ENCODE measurements at regions not wholly inside any gene's neighbourhood (a gene's known extent, or its start where the extent isn't known, plus 50 kb on each side); places are given as distances from the start of the nearest gene placed in this dataset.

GRCh38 chr1:80582980-80583379, 1217.8 kb upstream of the ADGRL2 start:
- no peak overlapping the region for H3K27ac ChIP-seq
- intact Hi-C loops (cut with DNase I) = no loop called here
- H3K9me3 ChIP-seq = peaks cover 0 to 9% (median 0%) of the 10 kb centered on the region in 3 donors
- H3K4me1 ChIP-seq = no peaks in the 10 kb centered on the region
- TF ChIP-seq, protein P1, sequence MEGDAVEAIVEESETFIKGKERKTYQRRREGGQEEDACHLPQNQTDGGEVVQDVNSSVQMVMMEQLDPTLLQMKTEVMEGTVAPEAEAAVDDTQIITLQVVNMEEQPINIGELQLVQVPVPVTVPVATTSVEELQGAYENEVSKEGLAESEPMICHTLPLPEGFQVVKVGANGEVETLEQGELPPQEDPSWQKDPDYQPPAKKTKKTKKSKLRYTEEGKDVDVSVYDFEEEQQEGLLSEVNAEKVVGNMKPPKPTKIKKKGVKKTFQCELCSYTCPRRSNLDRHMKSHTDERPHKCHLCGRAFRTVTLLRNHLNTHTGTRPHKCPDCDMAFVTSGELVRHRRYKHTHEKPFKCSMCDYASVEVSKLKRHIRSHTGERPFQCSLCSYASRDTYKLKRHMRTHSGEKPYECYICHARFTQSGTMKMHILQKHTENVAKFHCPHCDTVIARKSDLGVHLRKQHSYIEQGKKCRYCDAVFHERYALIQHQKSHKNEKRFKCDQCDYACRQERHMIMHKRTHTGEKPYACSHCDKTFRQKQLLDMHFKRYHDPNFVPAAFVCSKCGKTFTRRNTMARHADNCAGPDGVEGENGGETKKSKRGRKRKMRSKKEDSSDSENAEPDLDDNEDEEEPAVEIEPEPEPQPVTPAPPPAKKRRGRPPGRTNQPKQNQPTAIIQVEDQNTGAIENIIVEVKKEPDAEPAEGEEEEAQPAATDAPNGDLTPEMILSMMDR (IDR thresholded peaks at IDR 0.05) = no peak
- no peak for TF ChIP-seq POLR2A (IDR thresholded peaks at IDR 0.05)
- no peak overlapping the region for H3K4me3 ChIP-seq
- no peaks in the 10 kb centered on the region for H3K27me3 ChIP-seq
- WGBS, 2 donors = 46 to 51% methylated on average over 4 of the region's 4 CpGs
- DNase-seq = no peak
- H3K36me3 ChIP-seq = no peaks in the 10 kb centered on the region

- no peaks in the 10 kb centered on the region for H3K36me3 ChIP-seq
- H3K27ac ChIP-seq = no peak overlapping the region
- H3K27me3 ChIP-seq = no peaks in the 10 kb centered on the region
- no peak for DNase-seq
- whole genome bisulfite sequencing, 2 donors = 74 to 78% methylated on average over 1 of the region's 1 CpG
- intact Hi-C loops (cut with DNase I) = no loop called here
- no peak for TF ChIP-seq POLR2A (IDR thresholded peaks at IDR 0.05)
- TF ChIP-seq, protein P1 (IDR thresholded peaks at IDR 0.05) = no peak
- peaks cover 0 to 9% (median 0%) of the 10 kb centered on the region in 3 donors for H3K9me3 ChIP-seq
- no peaks in the 10 kb centered on the region for H3K4me1 ChIP-seq
- no peak overlapping the region for H3K4me3 ChIP-seq
These were observed 1221.7 kb upstream of the ADGRL2 start for GRCh38 chr1:80579055-80579454.

GRCh38 chr1:80566867-80567266, 1233.9 kb upstream of the ADGRL2 start:
- intact Hi-C loops (cut with DNase I) = no loop called here
- Histone ChIP-seq H3K27me3 (no peaks in the 10 kb centered on the region), H3K4me3 (no peak overlapping the region), H3K36me3 (no peaks in the 10 kb centered on the region), H3K27ac (no peak overlapping the region), H3K4me1 (no peaks in the 10 kb centered on the region), H3K9me3 (no peaks in the 10 kb centered on the region)
- no peak for DNase-seq
- TF ChIP-seq, protein P1 (IDR thresholded peaks at IDR 0.05) = no peak
- no peak for TF ChIP-seq POLR2A (IDR thresholded peaks at IDR 0.05)
- WGBS, 2 donors = 7 to 17% methylated on average over 2 of the region's 2 CpGs

DNA sequence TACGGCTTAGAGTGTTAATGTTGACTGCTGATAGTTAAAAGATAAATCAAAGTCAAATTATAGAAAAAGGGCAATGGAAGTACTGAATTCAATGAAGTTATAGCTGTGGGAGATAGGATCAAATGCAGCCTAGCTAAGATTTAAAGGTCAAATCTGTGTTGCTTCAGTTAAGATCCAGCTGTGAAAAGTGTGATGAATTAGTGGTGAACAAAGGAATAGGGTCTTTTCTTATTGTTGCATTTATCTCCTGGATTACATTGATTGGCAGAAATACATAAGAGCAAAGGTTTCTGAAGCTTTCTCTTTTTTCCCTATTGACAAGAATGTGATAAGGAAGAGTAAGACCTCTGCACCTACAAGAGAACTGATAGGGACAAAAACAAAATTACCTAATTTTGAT, 1234.6 kb upstream of the ADGRL2 start:
- intact Hi-C loops (cut with DNase I) = no loop called here
- Histone ChIP-seq H3K27ac (no peak overlapping the region), H3K4me3 (no peak overlapping the region), H3K4me1 (no peaks in the 10 kb centered on the region), H3K36me3 (no peaks in the 10 kb centered on the region), H3K27me3 (no peaks in the 10 kb centered on the region), H3K9me3 (no peaks in the 10 kb centered on the region)
- TF ChIP-seq, protein P1 (IDR thresholded peaks at IDR 0.05) = no peak
- TF ChIP-seq POLR2A (IDR thresholded peaks at IDR 0.05) = no peak
- 79 to 88% methylated on average over 1 of the region's 1 CpG for WGBS, 2 donors
- DNase-seq = no peak

- Histone ChIP-seq H3K27me3 (no peaks in the 10 kb centered on the region), H3K4me1 (no peaks in the 10 kb centered on the region), H3K9me3 (no peaks in the 10 kb centered on the region), H3K27ac (no peak overlapping the region), H3K4me3 (no peak overlapping the region), H3K36me3 (no peaks in the 10 kb centered on the region)
- DNase-seq = no peak
- intact Hi-C loops (cut with DNase I) = no loop called here
- WGBS, 2 donors = 23 to 41% methylated on average over 1 of the region's 1 CpG
- TF ChIP-seq, protein P1 (IDR thresholded peaks at IDR 0.05) = no peak
- TF ChIP-seq POLR2A (IDR thresholded peaks at IDR 0.05) = no peak
These were observed 1235.3 kb upstream of the ADGRL2 start for GRCh38 chr1:80565406-80565805.
